Astrocyte of the spinal cord (primary cell): ENCODE measurements at regions not wholly inside any gene's neighbourhood (a gene's known extent, or its start where the extent isn't known, plus 50 kb on each side); places are given as distances from the start of the nearest gene placed in this dataset.

Source experiments
- DNase-seq: peaks from one replicate; pipeline ENCODE4 v3.0.0; 2011; ENCODE audit warnings: low read depth, low spot score
- H3K4me3 ChIP-seq: 2 replicates; pipeline ENCODE4 v1.5.1; 2011; ENCODE audit warnings: low read depth, mild to moderate bottlenecking, low read length, moderate library complexity
- CTCF ChIP-seq: IDR thresholded peaks from 2 replicates; pipeline ENCODE4 v1.5.1; 2012; ENCODE audit warnings: low read depth, mild to moderate bottlenecking, low read length, inconsistent platforms
- in situ Hi-C: cut with HindIII; loops from 2 replicates; pipeline ENCODE4 v1.10.0; 2017; ENCODE audit warnings: low sequenced_read_pairs

GRCh38 chr3:148084931-148085330, 612.8 kb upstream of the AGTR1 start:
- DNase-seq: no peak
- in situ Hi-C loops: loop anchor here (25.0 kb wide), 1 partner anchor 698 kb away; no protein-coding TSS in a partner anchor
- no peak for TF ChIP-seq CTCF
- H3K4me3 ChIP-seq: no peak overlapping the region

- DNase-seq: no peak
- in situ Hi-C loops: loop anchor here (25.0 kb wide), 1 partner anchor 700 kb away; no protein-coding TSS in a partner anchor
- no peak overlapping the region for H3K4me3 ChIP-seq
- TF ChIP-seq CTCF: no peak
These were observed 609.9 kb upstream of the AGTR1 start for GRCh38 chr3:148087601-148088371.

- no peak for TF ChIP-seq CTCF
- DNase-seq: no peak
- in situ Hi-C loops: loop anchor here (25.0 kb wide), 1 partner anchor 702 kb away; no protein-coding TSS in a partner anchor
- no peak overlapping the region for H3K4me3 ChIP-seq
These were observed 608.5 kb upstream of the AGTR1 start for GRCh38 chr3:148089171-148089570.

- no peak for DNase-seq
- no peak for TF ChIP-seq CTCF
- in situ Hi-C loops: loop anchor here (25.0 kb wide), 1 partner anchor 703 kb away; no protein-coding TSS in a partner anchor
- H3K4me3 ChIP-seq: no peak overlapping the region
These were observed 607.5 kb upstream of the AGTR1 start for GRCh38 chr3:148090156-148090555.

- no peak for DNase-seq
- no peak for TF ChIP-seq CTCF
- in situ Hi-C loops: loop anchor here (25.0 kb wide), 1 partner anchor 705 kb away; no protein-coding TSS in a partner anchor
These were observed 604.9 kb upstream of the AGTR1 start for GRCh38 chr3:148092624-148093347.

GRCh38 chr3:148093753-148094152, 604.0 kb upstream of the AGTR1 start:
- DNase-seq: no peak
- TF ChIP-seq CTCF: no peak
- in situ Hi-C loops: loop anchor here (25.0 kb wide), 1 partner anchor 706 kb away; no protein-coding TSS in a partner anchor
- H3K4me3 ChIP-seq: no peak overlapping the region

More at GRCh38 chr3:148092624-148093347, 604.9 kb upstream of the AGTR1 start:
- H3K4me3 ChIP-seq: no peak overlapping the region
